Endothelial cell of umbilical vein (primary cell): ENCODE measurements at regions not wholly inside any gene's neighbourhood (a gene's known extent, or its start where the extent isn't known, plus 50 kb on each side); places are given as distances from the start of the nearest gene placed in this dataset.

Experiments used
- BruUV-seq: library from RNA; stranded (reverse); fragments of 400-500 nt; replicated peaks from 2 replicates; lab custom pipeline; 2021; lab: Mats Ljungman, UMichigan
- CTCF ChIA-PET: fragments of 300-600, 350-600 bp; sonication (Branson Sonifier 250); formaldehyde crosslinking; loops from one replicate; lab custom pipeline; 2021; ENCODE audit warnings: antibody characterized with exemption, inconsistent platforms; lab: Charles Lee
- POLR2A ChIA-PET: fragments of 300-600, 350-600 bp; sonication (Branson Sonifier 250); formaldehyde crosslinking; loops from one replicate; lab custom pipeline; 2021; ENCODE audit warnings: antibody characterized with exemption, inconsistent platforms; lab: Charles Lee
- DNase-seq: peaks from one replicate; pipeline ENCODE4 v3.0.0-alpha.2; 2011; ENCODE audit warnings: low read depth, low spot score
- FAIRE-seq: peaks from 2 replicates; lab custom pipeline; 2011; peaks lifted over from hg19 to GRCh38; lab: Jason Lieb, UNC
- H2AFZ ChIP-seq: 2 replicates; pipeline ENCODE4 v1.6.0; 2012; ENCODE audit warnings: low read depth, low read length, control low read depth, inconsistent platforms
- H3K27ac ChIP-seq: 2 replicates; pipeline ENCODE4 v1.5.1; 2011; ENCODE audit warnings: low read depth, mild to moderate bottlenecking, control low read depth, low read length, moderate library complexity; ENCODE audit not compliant: insufficient read depth
- H3K27me3 ChIP-seq, 2 experiments: 2 replicates each; pipeline versions ENCODE4 v1.6.0 to v1.6.1; 2011; ENCODE audit warnings: low read length in 2 of 2, mixed read lengths in 1 of 2; ENCODE audit not compliant: control insufficient read depth in 2 of 2, insufficient read depth in 2 of 2
- H3K36me3 ChIP-seq, 2 experiments: 2 replicates in 1 of 2; 3 replicates in 1 of 2; pipeline ENCODE4 v1.5.1; 2011; ENCODE audit warnings: low read length in 2 of 2, mild to moderate bottlenecking in 1 of 2, moderate library complexity in 1 of 2; ENCODE audit not compliant: control insufficient read depth in 2 of 2, insufficient read depth in 2 of 2; ENCODE audit errors: extremely low read depth in 1 of 2
- H3K4me1 ChIP-seq: 3 replicates; pipeline ENCODE4 v1.5.1; 2011; ENCODE audit warnings: mild to moderate bottlenecking, low read length; ENCODE audit not compliant: control insufficient read depth, insufficient read depth; ENCODE audit errors: extremely low read depth
- H3K4me2 ChIP-seq: 2 replicates; pipeline ENCODE4 v1.6.1; 2011; ENCODE audit warnings: low read length, control low read depth, mixed read lengths; ENCODE audit not compliant: insufficient read depth
- H3K4me3 ChIP-seq, 3 experiments: fragments of 200-600 bp in 1 of 3; sonication (generic), shearing (Covaris generic) in 1 of 3; replicated peaks in 1 of 3; 2 replicates each; pipeline ENCODE4 v1.5.1; 2011 to 2016; ENCODE audit warnings: control low read depth in 3 of 3, low read length in 3 of 3, mild to moderate bottlenecking in 2 of 3, inconsistent platforms in 1 of 3, low read depth in 1 of 3, moderate library complexity in 1 of 3; ENCODE audit not compliant: insufficient read depth in 1 of 3
- H3K79me2 ChIP-seq: 2 replicates; pipeline ENCODE4 v1.6.0; 2012; ENCODE audit warnings: low read length, inconsistent platforms; ENCODE audit not compliant: control insufficient read depth, insufficient read depth
- H3K9ac ChIP-seq: replicated peaks from 2 replicates; pipeline ENCODE3; 2011; ENCODE audit warnings: low read length, control low read depth; ENCODE audit not compliant: insufficient read depth; ENCODE audit errors: extremely low read depth
- H3K9me1 ChIP-seq: replicated peaks from 3 replicates; pipeline ENCODE4 v1.6.0; 2011; ENCODE audit warnings: mild to moderate bottlenecking, low read length; ENCODE audit not compliant: control insufficient read depth, insufficient read depth; ENCODE audit errors: extremely low read depth
- H3K9me3 ChIP-seq: replicated peaks from 2 replicates; pipeline ENCODE4 v1.5.1; 2012; ENCODE audit warnings: low read length, inconsistent platforms; ENCODE audit not compliant: control insufficient read depth, insufficient read depth
- H4K20me1 ChIP-seq: replicated peaks from 2 replicates; pipeline ENCODE3; 2011; ENCODE audit warnings: mild to moderate bottlenecking, low read length; ENCODE audit not compliant: control insufficient read depth, insufficient read depth; ENCODE audit errors: extremely low read depth
- CTCF ChIP-seq, 2 donors: IDR thresholded peaks; 1 replicate in 1 of 2; 2 replicates in 1 of 2; pipeline ENCODE4 v1.5.1; 2011; ENCODE audit warnings: low read length in 2 of 2, mild to moderate bottlenecking in 2 of 2, moderate library complexity in 2 of 2, control low read depth in 1 of 2, inconsistent platforms in 1 of 2, low read depth in 1 of 2; ENCODE audit not compliant: insufficient read depth in 1 of 2; ENCODE audit errors: extremely low read depth in 1 of 2
- EZH2 ChIP-seq: IDR thresholded peaks from 2 replicates; pipeline ENCODE4 v1.6.1; 2012; ENCODE audit warnings: borderline replicate concordance, low read depth, mild to moderate bottlenecking, moderate library complexity, low read length, inconsistent platforms; ENCODE audit not compliant: severe bottlenecking
- FOS ChIP-seq: IDR thresholded peaks from 2 replicates; pipeline ENCODE4 v1.6.1; 2011; ENCODE audit warnings: mild to moderate bottlenecking, low read length, moderate library complexity, borderline replicate concordance; ENCODE audit not compliant: insufficient read depth
- GATA2 ChIP-seq: IDR thresholded peaks from 2 replicates; pipeline ENCODE4 v1.7.0; 2011; ENCODE audit warnings: low read depth, mild to moderate bottlenecking, moderate library complexity, mixed read lengths, low read length; ENCODE audit not compliant: insufficient read length, insufficient read depth
- JUN ChIP-seq: IDR thresholded peaks from 2 replicates; pipeline ENCODE4 v1.6.1; 2011; ENCODE audit warnings: borderline replicate concordance, low read depth; ENCODE audit not compliant: insufficient read length, insufficient read depth
- MYC ChIP-seq: IDR thresholded peaks from one replicate; pipeline ENCODE4 v1.6.1; 2011; ENCODE audit warnings: mild to moderate bottlenecking, low read depth, low read length
- POLR2A ChIP-seq: IDR thresholded peaks from 2 replicates; pipeline ENCODE4 v1.6.1; 2012; ENCODE audit warnings: low read depth, mild to moderate bottlenecking, control low read depth, low read length
- POLR2AphosphoS5 ChIP-seq: IDR thresholded peaks from 2 replicates; pipeline ENCODE4 v1.6.1; 2012; ENCODE audit warnings: low read depth, mild to moderate bottlenecking, control low read depth, low read length, moderate library complexity; ENCODE audit not compliant: insufficient read depth
- dilution Hi-C: fragments of 300-500 bp; cut with MboI; formaldehyde crosslinking; loops from one replicate; pipeline ENCODE4 v1.15.0; 2019; ENCODE audit warnings: low sequenced_read_pairs; ENCODE audit not compliant: extremely low pct_ligation_motif_present
- intact Hi-C: fragments of 100-400 bp; cut with micrococcal nuclease; formaldehyde crosslinking; loops from one replicate; pipeline ENCODE4 v1.10.0; 2022
- TF ChIP-seq, protein P1 (sequence below): IDR thresholded peaks from 2 replicates; pipeline ENCODE4 v1.6.1; 2011; ENCODE audit not compliant: insufficient read depth, insufficient read length

- H3K27ac ChIP-seq: no peak overlapping the region
- H3K4me3 ChIP-seq: no peak overlapping the region
- H3K36me3 ChIP-seq: no peaks in the 10 kb centered on the region
- ChIA-PET POLR2A (no interaction called here), CTCF (no interaction called here)
- FAIRE-seq (no peak), DNase-seq (no peak)
- H3K4me2 ChIP-seq: no peak overlapping the region
- H3K27me3 ChIP-seq: no peaks in the 10 kb centered on the region
- no peak overlapping the region for H2AFZ ChIP-seq
- intact Hi-C loops: no loop called here
- H4K20me1 ChIP-seq: no peaks in the 10 kb centered on the region
- H3K9ac ChIP-seq: no peak overlapping the region
- dilution Hi-C loops: no loop called here
- no peaks in the 10 kb centered on the region for H3K9me3 ChIP-seq
- no peaks in the 10 kb centered on the region for H3K79me2 ChIP-seq
- TF ChIP-seq JUN: no peak
- TF ChIP-seq POLR2A: no peak
- no peak for TF ChIP-seq MYC
- TF ChIP-seq GATA2: no peak
- TF ChIP-seq POLR2AphosphoS5: no peak
- TF ChIP-seq EZH2: no peak
- TF ChIP-seq CTCF (IDR thresholded peaks at IDR 0.05; ENCODE audit: extremely low read depth in 1 of 2, insufficient read depth in 1 of 2, low read depth in 1 of 2, low read length in 2 of 2): no peak
- TF ChIP-seq FOS: no peak
- TF ChIP-seq, protein P1, sequence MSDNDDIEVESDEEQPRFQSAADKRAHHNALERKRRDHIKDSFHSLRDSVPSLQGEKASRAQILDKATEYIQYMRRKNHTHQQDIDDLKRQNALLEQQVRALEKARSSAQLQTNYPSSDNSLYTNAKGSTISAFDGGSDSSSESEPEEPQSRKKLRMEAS: no peak
- H3K4me1 ChIP-seq: no peaks in the 10 kb centered on the region
- no peaks in the 10 kb centered on the region for H3K9me1 ChIP-seq
- no TSS peak for BruUV-seq
These were observed 215.8 kb upstream of the CYLC2 start for GRCh38 chr9:102779356-102779755.
